ENCODE measurements at regions not wholly inside any gene's neighbourhood (a gene's known extent, or its start where the extent isn't known, plus 50 kb on each side); places are given as distances from the start of the nearest gene placed in this dataset.

GRCh38 chr2:2913601-2914120 lies 464.0 kb downstream of the EIPR1 start:
- TF ChIP-seq EP300 (IDR thresholded peaks at IDR 0.05) (no peak), POLR2A (IDR thresholded peaks at IDR 0.05) (no peak), CTCF (IDR thresholded peaks at IDR 0.05) (no peak)
- Histone ChIP-seq H3K4me3 (no peak overlapping the region), H3K36me3 (no peaks in the 10 kb centered on the region), H3K9me3 (no peaks in the 10 kb centered on the region), H3K27me3 (no peaks in the 10 kb centered on the region), H3K27ac (no peak overlapping the region), H3K4me1 (ENCODE audit: insufficient read depth) (no peaks in the 10 kb centered on the region)
- intact Hi-C loops (cut with DNase I): no loop called here
- WGBS, 3 donors: 75 to 86% (median 81%) methylated on average over 13 of the region's 13 CpGs
- DNase-seq: no peak

- Histone ChIP-seq H3K4me3 (no peak overlapping the region), H3K36me3 (no peaks in the 10 kb centered on the region), H3K4me1 (ENCODE audit: insufficient read depth) (no peaks in the 10 kb centered on the region), H3K27me3 (no peaks in the 10 kb centered on the region), H3K9me3 (no peaks in the 10 kb centered on the region), H3K27ac (no peak overlapping the region)
- 82 to 86% (median 84%) methylated on average over 10 of the region's 10 CpGs for WGBS, 3 donors
- no peak for TF ChIP-seq POLR2A (IDR thresholded peaks at IDR 0.05)
- no peak for TF ChIP-seq CTCF (IDR thresholded peaks at IDR 0.05)
- no peak for TF ChIP-seq EP300 (IDR thresholded peaks at IDR 0.05)
- DNase-seq: no peak
- intact Hi-C loops (cut with DNase I): no loop called here
These were observed 464.9 kb downstream of the EIPR1 start for GRCh38 chr2:2912731-2913130.

- intact Hi-C loops (cut with DNase I): no loop called here
- no peak overlapping the region for H3K27ac ChIP-seq
- no peak for DNase-seq
- no peak overlapping the region for H3K4me3 ChIP-seq
- H3K4me1 ChIP-seq (ENCODE audit: insufficient read depth): no peaks in the 10 kb centered on the region
- no peaks in the 10 kb centered on the region for H3K9me3 ChIP-seq
- WGBS, 3 donors: 49 to 67% (median 53%) methylated on average over 3 of the region's 3 CpGs
- H3K36me3 ChIP-seq: no peaks in the 10 kb centered on the region
- TF ChIP-seq CTCF (IDR thresholded peaks at IDR 0.05): no peak
- no peak for TF ChIP-seq EP300 (IDR thresholded peaks at IDR 0.05)
- TF ChIP-seq POLR2A (IDR thresholded peaks at IDR 0.05): no peak
- no peaks in the 10 kb centered on the region for H3K27me3 ChIP-seq
These were observed 465.3 kb downstream of the EIPR1 start for GRCh38 chr2:2912293-2912692.

- no peak for TF ChIP-seq CTCF (IDR thresholded peaks at IDR 0.05)
- no peak for TF ChIP-seq EP300 (IDR thresholded peaks at IDR 0.05)
- no peak for TF ChIP-seq POLR2A (IDR thresholded peaks at IDR 0.05)
- Histone ChIP-seq H3K4me1 (ENCODE audit: insufficient read depth) (no peaks in the 10 kb centered on the region), H3K9me3 (no peaks in the 10 kb centered on the region), H3K4me3 (no peak overlapping the region), H3K36me3 (no peaks in the 10 kb centered on the region), H3K27ac (no peak overlapping the region), H3K27me3 (no peaks in the 10 kb centered on the region)
- no peak for DNase-seq
- intact Hi-C loops (cut with DNase I): no loop called here
- 76 to 85% (median 81%) methylated on average over 7 of the region's 7 CpGs for WGBS, 3 donors
These were observed 467.4 kb downstream of the EIPR1 start for GRCh38 chr2:2910259-2910658.
